ENCODE measurements at regions not wholly inside any gene's neighbourhood (a gene's known extent, or its start where the extent isn't known, plus 50 kb on each side); places are given as distances from the start of the nearest gene placed in this dataset.

DNA sequence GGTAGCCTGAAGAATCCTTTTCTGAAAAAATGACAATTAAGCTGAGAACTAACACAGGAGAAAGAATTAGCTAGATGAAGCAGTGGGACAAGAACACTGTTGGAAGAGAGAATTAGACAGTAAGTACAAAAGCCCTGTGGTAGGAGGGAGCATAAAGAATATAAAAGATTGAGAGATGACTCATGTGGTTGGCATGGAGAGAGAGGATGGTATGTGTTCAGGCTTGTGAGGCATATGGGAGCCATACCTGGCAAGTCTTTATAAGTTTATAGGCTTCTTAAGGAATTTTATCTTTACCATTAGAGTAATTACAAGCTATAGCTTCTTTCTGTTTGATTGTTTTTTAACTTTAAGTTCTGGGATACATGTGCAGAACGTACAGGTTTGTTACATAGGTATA, 325.0 kb downstream of the ARL6IP6 start:
- DNase-seq (ENCODE audit: low spot score in 2 of 2): no peak
- no peak for FAIRE-seq

DNA sequence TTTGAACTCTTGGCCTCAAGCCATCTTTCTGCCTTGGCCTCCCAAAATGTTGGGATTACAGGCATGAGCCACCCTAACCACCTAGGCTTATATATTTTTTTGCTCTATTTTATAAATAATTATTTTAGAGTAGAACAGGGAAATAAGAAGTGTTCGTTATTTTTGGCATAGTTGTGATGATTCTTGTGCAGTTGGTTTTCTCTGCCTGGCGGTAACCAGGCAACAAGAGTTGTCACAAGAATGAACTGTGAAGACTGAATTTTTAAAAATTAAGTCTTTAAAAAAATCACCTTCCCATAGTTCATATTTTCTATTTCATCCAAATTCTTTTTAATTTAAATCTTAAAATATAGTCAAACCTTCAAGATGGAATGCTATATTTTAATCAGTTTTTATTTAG, 310.2 kb downstream of the ARL6IP6 start:
- DNase-seq (ENCODE audit: low spot score in 2 of 2) (no peak), FAIRE-seq (no peak)

GRCh38 chr2:153027533-153027932, 309.1 kb downstream of the ARL6IP6 start:
- DNase-seq (ENCODE audit: low spot score in 2 of 2): no peak
- FAIRE-seq: no peak

GRCh38 chr2:153020201-153020600, 301.8 kb downstream of the ARL6IP6 start:
- no peak for FAIRE-seq
- DNase-seq (ENCODE audit: low spot score in 2 of 2): no peak

- DNase-seq (ENCODE audit: low spot score in 2 of 2) (no peak), FAIRE-seq (no peak)
These were observed 286.8 kb downstream of the ARL6IP6 start for GRCh38 chr2:153005071-153005730.

GRCh38 chr2:153004627-153005026, 286.2 kb downstream of the ARL6IP6 start:
- no peak for FAIRE-seq
- DNase-seq (ENCODE audit: low spot score in 2 of 2): no peak

GRCh38 chr2:152974146-152974545, 255.7 kb downstream of the ARL6IP6 start:
- DNase-seq (ENCODE audit: low spot score in 2 of 2) (no peak), FAIRE-seq (no peak)

DNA sequence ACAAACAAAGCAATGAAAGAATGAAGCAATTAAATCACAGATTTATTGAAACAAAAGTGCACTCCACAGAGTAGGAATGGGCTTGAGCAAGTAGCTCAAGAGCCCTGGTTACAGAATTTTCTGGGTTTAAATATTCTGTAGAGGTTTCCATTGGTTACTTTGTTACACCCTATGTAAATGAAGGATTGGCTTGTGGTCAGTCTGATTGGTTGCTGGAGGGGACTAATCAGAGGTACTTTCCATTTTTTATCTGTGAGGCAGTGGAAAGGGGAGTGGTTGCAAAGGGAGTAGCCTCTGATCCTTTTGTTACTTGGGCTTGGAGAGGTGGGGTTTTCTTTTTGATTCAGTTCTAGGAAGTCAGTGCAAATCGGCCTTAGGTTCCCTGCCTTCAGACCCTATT, 253.3 kb downstream of the ARL6IP6 start:
- FAIRE-seq (no peak), DNase-seq (ENCODE audit: low spot score in 2 of 2) (no peak)

GRCh38 chr2:152962446-152962845, 244.0 kb downstream of the ARL6IP6 start:
- no peak for DNase-seq (ENCODE audit: low spot score in 2 of 2)
- no peak for FAIRE-seq

DNA sequence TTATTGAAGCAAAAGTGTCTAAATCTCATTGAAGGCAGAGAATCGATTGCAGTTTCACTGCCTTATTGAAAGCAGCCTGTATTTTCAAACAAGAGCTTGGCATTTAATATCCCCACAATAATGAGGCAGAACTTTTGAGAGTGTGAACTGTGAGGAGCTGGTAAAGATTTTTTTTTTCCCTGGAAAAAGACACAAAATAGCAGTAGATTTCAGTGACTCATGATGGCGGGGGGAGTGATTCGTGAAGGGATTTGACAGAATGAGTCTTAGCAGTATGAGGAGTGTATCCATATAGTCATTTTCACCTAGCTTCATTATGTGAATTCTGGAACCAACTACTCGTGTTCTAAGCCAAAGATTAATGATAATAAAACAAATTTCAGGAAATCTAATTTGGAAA, 242.9 kb downstream of the ARL6IP6 start:
- DNase-seq (ENCODE audit: low spot score in 2 of 2): no peak
- FAIRE-seq: no peak

DNA sequence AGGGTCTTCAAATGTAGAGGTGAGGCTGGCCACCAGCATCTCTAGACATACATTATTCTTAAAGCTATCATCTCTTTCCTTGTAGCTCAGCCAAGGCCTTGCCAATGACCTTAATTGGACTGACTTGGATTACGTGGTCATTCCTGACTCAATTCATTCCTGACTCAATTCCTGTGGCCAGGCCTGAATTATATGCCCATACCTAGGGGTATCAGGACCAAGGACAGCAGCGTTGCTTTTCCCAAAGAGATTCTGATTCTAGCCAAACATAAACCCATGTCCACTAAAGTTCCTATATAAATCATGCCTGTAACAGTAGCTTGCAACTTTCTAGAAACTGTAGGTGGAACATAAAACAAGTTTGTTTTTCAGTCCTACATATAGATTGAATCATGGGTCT, 231.7 kb downstream of the ARL6IP6 start:
- FAIRE-seq (no peak), DNase-seq (ENCODE audit: low spot score in 2 of 2) (no peak)

- DNase-seq (ENCODE audit: low spot score in 2 of 2): no peak
- FAIRE-seq: no peak
These were observed 225.7 kb downstream of the ARL6IP6 start for GRCh38 chr2:152944099-152944498.

DNA sequence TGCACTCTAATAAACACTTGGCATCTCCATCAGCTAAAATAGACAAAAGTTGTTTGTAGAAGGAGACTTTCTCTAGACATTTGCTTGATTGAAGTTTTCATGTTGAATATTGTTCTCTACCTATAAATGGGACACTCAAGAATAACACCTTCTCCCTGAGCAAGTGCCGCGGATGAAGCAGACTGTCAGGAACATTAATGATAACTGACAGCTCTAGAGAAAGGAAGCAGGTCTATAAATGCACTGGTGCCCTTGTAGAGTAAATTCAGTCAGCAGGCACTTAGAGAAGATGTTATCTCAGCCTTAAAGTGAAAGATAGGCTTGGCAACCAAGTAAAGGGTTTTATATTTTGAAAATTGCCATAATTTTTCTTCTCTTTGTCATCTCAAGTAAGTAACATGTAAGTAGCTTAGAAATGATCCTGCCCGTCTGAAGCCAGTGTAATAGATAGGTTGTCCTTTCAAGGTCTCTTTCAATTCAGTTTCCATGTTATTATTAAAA, 224.6 kb downstream of the ARL6IP6 start:
- no peak for DNase-seq (ENCODE audit: low spot score in 2 of 2)
- no peak for FAIRE-seq

DNA sequence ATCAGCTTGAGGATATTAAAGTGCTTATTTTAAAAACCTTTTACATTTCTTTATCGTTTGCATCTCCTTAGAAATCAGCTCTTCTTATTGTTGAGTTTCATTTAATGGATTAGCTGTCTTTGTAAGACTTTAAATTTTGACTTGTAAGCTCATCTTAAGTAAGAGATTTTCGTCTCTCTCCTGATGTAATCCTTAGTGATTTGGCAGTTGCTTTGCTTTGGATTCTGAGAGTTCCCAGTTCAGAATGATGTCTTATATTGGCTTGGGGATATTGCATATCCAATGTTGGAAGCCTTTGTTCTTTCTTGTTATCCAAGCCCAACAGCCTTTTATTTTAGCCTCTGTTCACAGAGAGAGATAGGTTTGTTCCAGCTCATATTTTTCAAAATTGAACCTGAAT, 212.1 kb downstream of the ARL6IP6 start:
- no peak for FAIRE-seq

GRCh38 chr2:152929628-152930027, 211.2 kb downstream of the ARL6IP6 start:
- DNase-seq (ENCODE audit: low spot score in 2 of 2) (no peak), FAIRE-seq (no peak)

More for the DNA sequence above, 212.1 kb downstream of the ARL6IP6 start:
- no peak for DNase-seq (ENCODE audit: low spot score in 2 of 2)

DNA sequence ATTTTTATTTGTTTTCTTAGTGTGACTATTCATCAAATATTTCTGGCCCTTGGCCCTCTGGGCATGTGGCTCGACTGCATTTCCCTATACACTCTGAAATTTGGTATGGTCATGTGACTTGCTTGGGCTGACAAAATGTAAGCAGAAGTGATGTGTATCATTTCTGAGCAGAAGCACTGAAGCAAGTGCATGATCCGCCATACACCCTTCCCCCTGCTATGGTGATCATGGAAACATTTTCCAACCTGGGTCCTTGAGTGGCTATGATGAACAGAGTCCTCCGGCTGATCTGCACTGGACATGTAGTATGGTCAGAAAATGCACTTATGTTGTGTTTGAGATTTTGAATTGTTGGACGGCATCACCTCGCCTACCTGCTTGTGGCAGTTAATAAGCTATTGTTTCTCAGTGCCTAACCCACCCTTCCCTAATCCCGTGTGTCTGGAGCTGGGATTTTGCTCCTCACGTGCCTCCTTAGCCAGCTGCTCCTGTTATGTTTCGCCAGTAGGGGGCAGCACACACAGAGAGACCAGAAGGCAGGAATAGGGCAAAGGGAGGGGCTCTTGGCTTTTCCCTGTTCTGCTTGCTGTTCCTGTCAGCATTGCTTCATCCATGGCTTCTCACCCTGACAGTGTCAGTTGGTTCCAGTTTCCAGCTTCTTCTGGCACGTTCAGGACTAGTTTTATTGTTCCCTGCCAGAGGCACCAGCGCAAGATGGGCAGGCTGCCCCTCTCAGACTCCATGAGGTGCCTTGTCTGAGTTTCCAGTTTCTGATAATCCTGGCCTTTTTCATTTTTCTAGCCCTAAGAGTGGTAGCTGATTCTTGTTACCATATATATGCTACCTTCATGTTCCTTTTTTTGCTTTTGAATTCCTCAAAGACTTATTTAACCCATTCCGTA, 207.4 kb downstream of the ARL6IP6 start:
- FAIRE-seq (no peak), DNase-seq (ENCODE audit: low spot score in 2 of 2) (peak; percentile 4 to 14)

GRCh38 chr2:152924722-152925121, 206.3 kb downstream of the ARL6IP6 start:
- no peak for FAIRE-seq
- no peak for DNase-seq (ENCODE audit: low spot score in 2 of 2)

DNA sequence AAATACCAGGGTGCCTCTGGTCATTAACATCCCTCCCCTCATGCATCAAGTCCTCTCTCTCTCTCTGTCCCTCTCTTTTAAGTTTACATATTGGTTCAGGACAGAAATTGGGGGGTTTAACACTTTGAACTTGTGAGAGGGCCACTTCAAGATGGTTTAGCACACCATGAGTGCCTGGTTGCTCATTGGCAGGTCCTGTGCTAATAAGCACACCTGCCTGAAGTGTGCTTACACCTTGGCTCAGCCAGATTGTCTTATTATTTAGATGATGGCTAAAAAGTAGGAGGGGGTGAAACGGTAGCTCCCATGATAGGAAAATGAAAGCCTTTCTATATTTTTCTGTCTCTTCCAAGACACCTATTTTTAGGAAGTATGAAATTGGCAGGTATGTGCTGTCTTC, 205.8 kb downstream of the ARL6IP6 start:
- DNase-seq (ENCODE audit: low spot score in 2 of 2) (no peak), FAIRE-seq (no peak)

DNA sequence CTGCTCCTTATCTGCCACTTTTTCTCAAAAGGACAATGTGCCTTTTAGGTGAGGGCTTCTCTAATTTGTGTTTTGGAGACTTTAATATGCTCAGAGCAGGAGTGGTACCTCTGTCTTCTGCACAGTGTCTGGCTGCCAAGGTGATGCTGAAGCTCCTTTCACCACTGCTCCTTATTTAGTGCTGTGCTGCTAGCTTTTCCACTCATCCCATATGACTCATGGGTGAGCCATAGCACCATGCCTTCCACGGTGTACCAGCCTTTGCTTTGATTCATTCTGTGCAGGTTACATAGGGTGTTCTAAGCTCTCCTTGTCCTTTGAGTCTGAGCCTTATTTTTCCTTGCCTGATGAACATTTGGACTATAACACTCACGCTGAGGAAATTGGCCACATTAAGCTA, 202.4 kb downstream of the ARL6IP6 start:
- FAIRE-seq (no peak), DNase-seq (ENCODE audit: low spot score in 2 of 2) (peak in 1 of 2 donors; percentile 5)

DNA sequence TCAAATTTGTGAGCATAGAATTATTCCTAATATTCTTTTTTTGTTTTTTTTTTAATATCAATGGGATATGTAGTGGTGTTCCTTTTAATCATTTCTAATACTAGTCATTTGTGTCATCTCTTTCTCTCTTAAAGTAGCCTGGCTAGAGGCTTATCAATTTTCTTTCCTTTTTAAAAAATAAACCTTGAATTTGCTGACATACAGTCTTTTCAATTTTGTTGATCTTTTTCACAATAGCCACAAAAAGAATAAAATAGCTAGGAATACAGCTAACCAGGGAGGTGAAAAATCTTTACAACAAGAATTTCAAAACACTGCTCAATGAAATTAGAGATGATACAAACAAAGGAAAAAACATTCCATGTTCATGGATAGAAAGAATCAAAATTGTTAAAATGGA, 192.6 kb downstream of the ARL6IP6 start:
- no peak for FAIRE-seq
- DNase-seq (ENCODE audit: low spot score in 2 of 2): no peak

GRCh38 chr2:152907046-152907445, 188.6 kb downstream of the ARL6IP6 start:
- DNase-seq (ENCODE audit: low spot score in 2 of 2): no peak
- no peak for FAIRE-seq

GRCh38 chr2:152894051-152894450, 175.6 kb downstream of the ARL6IP6 start:
- FAIRE-seq (no peak), DNase-seq (ENCODE audit: low spot score in 2 of 2) (no peak)
